ENCODE measurements at regions not wholly inside any gene's neighbourhood (a gene's known extent, or its start where the extent isn't known, plus 50 kb on each side); places are given as distances from the start of the nearest gene placed in this dataset.

DNA sequence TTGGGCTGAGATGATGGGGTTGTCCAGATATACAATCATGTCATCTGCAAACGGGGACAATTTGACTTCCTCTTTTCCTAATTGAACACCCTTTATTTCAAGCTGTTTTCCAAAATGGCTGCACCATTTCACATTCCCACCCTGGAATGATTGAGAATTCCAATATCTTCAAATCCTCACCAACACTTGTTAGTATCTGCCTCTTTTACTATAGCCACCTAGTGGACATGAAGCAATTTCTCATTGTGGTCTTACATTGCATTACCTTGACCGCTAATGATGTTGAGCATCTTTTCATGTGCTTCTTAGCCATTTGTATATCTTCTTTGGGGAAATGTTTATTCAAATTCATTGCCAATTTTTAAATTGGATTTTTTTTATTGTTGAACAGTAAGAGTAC is 364.8 kb downstream of the SMARCA1 start:
- TF ChIP-seq, protein P1, sequence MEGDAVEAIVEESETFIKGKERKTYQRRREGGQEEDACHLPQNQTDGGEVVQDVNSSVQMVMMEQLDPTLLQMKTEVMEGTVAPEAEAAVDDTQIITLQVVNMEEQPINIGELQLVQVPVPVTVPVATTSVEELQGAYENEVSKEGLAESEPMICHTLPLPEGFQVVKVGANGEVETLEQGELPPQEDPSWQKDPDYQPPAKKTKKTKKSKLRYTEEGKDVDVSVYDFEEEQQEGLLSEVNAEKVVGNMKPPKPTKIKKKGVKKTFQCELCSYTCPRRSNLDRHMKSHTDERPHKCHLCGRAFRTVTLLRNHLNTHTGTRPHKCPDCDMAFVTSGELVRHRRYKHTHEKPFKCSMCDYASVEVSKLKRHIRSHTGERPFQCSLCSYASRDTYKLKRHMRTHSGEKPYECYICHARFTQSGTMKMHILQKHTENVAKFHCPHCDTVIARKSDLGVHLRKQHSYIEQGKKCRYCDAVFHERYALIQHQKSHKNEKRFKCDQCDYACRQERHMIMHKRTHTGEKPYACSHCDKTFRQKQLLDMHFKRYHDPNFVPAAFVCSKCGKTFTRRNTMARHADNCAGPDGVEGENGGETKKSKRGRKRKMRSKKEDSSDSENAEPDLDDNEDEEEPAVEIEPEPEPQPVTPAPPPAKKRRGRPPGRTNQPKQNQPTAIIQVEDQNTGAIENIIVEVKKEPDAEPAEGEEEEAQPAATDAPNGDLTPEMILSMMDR (IDR thresholded peaks at IDR 0.05): no peak
- TF ChIP-seq POLR2A (IDR thresholded peaks at IDR 0.05): no peak
- TF ChIP-seq EP300 (IDR thresholded peaks at IDR 0.05): no peak

Measured in stomach (tissue), 4 donors.